HG03571 (cell line): ENCODE measurements at regions not wholly inside any gene's neighbourhood (a gene's known extent, or its start where the extent isn't known, plus 50 kb on each side); places are given as distances from the start of the nearest gene placed in this dataset.
"Not testable (repeated sequence)": the region's sequence is repeated elsewhere in the genome, so short reads cannot be mapped to it uniquely, and the experiment has no call there.

ENCODE experiments used
- ATAC-seq: cut with Tn5 transposase; IDR thresholded peaks from one replicate; pipeline ENCODE4 v1.9.1; 2021; ENCODE audit not compliant: unreplicated experiment

DNA sequence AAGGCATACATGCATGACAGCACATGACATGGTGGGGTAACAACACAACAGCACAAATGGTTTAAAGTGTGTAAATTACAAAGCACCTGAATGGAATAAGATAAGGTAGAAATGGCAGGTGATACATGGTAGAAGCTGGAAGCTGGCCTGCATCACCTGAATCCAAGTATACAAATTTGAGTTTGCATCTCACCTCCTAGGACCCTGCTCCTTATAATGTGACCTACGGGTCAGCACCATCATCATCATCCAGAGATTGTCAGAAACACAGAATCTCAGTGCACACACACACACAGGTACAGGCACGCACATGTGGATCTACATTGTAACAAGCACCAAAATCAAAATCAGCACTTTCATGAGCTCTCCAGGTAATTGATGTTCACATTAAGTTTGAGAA is 1048.2 kb upstream of the AUTS2 start:
- no peak for ATAC-seq

DNA sequence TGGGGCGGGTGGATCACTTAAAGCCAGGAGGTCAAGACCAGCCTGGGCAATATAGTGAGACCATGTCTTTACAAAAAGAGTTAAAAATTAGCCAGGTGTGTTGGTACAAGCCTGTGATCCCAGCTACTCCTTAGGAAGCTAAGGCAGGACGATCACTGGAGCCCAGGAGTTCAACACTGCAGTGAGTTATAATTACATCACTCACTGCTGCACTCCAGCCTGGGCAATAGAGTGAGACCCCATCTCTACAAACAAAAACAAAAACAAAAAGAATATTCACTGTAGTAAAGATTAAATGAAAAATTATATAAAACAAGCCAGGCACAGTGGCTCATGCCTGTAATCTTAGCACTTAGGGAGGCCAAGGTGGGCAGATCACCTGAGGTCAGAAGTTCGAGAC is 1047.6 kb upstream of the AUTS2 start:
- no peak for ATAC-seq

DNA sequence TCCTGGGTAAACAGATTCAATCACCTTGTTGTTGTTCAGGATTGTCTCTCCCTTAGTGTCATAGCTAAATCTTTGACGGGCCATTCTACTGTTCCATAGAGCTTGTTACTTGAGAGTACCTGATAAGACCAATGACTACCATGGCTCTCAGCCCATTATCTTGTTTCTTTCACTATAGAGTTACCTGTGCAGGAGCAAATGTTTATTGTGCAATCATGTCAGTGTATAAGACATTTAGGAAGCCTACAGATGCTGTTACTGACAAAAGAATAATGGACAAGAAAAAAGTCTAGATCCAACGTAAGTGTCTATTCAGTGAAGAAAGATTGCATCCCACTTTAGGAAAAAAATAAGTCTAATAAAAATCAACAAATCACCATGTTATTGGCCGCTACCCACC is 1041.7 kb upstream of the AUTS2 start:
- no peak for ATAC-seq

DNA sequence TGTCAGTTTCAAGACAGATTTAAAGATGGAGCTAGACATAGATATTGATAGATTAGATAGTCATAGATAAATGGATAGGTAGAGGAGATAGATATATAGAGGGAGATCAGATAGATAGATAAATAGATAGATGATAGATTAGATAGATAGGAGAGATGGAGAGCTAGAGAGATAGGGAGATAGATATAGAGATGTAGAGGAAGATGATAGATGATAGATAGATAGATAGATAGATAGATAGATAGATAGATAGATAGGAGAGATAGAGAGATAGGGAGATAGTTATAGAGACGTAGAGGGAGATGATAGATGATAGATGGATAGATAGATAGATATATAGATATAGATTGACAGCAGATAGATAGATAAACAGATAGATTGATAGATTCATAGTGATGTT is 1038.8 kb upstream of the AUTS2 start:
- no peak for ATAC-seq

DNA sequence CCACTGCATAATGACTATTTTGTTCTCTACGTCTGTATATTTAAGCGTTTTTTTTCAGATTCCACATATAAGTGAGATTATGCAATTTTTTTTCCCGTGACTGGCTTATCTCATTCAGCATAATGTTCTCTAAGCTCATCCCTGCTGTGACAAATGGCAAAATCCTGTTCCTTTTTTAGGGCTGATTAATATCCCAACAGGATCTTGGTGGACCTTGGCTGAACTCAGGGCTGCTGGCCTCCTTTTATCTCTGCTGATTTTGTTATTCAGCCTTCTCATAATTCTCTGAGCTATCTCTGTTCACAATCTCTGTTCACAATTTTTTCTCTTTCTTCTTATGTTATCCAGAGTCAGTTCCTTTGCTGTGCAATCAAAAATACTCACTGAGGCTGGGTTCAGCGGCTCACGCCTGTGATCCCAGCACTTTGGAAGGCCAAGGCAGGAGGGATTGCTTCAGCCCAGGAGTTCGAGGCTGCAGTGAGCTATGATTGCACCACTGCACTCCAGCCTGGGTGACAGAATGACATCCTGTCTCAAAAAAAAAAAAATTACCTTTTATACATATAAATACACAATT is 1035.9 kb upstream of the AUTS2 start:
- no peak for ATAC-seq

DNA sequence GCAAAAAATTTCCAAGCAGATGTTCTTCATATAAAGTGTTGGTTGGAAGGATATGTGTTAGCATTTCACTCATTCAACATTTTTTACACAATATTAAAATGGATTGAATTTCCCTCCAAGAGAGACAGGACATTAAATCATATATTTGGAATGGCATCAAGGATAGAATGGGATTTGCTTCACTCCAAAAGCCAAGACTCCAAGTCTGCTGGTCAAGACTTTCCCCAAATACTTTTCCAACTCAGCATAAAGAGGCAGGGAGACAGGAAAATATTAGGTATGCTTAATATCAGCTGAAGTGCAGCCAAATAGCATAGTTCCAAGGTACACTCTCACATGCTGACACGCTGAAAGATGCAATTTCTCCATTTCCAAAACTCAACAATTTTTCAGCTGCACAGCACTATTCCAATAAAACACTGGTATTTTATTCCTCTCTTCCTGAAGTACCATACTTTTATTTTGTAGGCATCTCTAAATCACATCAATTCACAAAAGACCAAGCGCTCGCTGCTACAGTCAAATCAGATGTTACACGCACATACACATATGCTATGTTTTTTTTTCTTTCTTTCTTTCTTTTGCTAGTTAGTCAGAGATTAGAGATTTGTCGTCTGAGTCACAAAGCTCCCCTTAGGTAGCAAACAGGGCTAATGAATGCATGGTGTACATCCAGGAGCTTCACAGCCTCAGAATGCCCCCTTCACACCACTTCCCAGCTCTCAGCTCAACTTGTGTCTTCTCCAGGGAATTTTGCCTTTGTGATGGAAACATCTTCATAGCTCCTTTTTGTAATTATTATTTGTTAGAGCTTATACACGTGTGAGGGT is 1033.8 kb upstream of the AUTS2 start:
- ATAC-seq = no peak

DNA sequence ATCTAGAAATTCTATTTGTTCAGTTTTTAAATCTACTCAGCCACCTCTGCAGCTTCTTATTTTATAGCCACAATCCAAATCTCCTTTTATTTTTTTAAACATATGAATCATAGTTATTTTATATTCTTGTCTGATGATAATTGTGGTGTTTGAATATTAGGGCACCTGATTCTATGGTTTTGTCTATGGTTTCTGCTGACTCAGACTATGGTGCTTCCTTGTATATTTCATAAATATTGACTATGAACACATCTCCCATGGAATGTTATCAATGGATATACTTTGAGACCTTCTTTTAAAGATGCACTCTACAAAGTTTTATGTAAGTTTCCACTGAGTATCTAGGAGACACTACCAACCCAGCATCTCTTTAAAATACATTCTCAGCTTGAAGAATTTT is 1027.0 kb upstream of the AUTS2 start:
- no peak for ATAC-seq

DNA sequence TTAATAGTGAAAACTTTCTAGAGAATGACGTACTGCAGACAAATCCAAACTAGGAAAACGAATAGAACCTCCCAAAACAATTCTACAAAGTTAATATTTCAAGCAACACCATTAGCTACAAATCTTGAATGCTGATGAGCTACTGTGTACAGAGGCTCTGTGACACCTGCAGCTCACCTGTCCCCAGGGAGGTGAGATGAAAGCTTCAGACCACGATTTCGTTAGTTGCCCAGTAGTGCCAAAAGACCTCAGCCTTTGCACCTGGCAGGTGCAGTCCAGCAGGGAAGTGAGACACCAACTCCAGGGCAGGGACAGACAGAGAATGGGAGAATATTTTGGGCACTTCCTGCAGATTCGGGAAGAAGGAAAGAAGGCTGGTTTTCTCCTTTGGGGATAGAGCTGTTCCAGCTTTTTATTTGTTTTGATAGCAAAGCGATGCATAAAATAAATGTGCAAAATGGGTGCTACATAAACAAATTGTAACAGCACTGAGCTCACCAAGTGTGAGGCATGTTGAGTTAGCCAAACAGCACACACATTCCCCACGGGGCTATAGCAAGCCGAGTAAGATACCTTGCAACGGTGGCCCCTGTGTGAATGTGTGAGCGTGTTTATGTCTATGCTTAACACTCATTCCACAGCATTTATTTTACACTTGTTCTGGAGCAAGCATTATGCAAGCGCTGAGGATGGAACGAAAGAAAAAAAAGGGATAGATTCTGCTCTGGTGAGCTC is 1024.8 kb upstream of the AUTS2 start:
- ATAC-seq = no peak

DNA sequence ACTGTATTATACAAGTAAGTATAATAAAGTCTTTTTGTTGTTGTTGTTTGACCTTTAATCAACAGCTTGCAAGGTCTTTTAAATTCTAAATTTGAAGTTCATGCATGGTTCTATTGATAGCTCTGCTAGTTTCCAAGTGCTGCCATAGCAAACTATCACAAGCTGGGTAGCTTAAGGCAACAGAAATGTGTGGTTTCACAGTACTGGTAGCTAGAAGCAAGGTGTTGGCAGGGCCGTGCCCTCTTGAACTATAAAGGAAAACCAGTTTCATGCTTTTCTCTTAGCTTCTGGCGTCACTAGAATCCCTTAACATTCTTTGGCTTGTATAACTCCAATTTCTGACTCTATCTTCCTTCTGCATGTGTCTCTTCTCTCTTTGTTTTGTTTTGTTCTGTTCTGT is 1021.9 kb upstream of the AUTS2 start:
- ATAC-seq = no peak

DNA sequence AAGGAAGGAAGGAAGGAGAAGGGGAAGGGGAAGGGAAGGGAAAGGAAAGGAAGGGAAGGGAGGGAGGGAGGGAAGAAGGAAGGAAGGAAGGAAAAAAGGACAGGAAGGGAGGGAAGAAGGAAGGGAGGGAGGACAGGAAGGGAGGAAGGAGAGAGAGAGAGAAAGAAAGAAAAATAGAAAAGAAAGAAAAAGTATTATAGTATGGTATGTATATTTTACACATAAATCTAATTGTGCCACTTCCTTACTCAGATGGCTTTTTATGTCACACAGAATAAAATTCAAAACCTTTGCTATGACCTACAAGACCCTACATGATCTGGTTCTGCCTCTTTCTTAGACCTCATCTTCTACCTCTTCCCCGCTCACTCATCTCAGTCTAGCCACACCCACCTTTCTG is 1016.9 kb upstream of the AUTS2 start:
- ATAC-seq = no peak

DNA sequence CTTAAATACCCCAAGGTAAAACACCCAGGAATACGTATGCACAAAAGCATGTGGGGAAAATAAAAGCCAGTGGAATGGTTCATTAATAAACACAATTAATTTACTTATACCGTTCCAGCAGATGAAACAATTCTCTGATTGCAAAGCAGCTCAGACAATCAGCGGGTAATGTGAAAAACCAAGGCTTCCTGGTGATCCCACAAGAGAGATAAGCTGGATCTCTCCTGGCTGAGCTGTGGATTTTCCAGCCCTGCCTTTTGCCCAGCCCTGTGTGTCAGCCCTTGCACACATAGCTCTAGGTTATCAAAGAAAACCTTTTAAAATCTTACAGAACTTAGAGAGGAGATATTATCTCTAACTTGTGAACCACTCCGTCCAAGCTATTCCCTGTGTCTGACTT is 1010.7 kb upstream of the AUTS2 start:
- ATAC-seq = no peak

DNA sequence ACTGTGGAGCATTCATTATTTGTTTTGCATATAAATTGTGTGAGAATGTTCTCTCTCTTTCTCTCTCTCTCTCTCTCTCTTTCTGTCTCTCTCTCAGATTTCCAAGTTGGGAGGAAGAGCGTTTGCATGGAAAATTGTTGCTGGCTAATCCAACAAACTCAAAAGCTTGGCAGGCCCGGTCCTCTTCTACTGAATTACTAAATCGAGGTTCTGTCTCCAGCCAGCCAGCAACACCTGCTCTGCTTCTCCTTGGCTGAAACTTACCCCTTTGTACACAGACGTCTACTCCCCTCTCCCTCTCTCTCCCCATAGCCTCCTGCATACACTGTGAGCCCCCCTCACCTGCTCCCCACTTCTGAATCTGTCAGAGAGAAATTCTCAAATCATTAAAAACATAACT is 996.4 kb upstream of the AUTS2 start:
- ATAC-seq = no peak

DNA sequence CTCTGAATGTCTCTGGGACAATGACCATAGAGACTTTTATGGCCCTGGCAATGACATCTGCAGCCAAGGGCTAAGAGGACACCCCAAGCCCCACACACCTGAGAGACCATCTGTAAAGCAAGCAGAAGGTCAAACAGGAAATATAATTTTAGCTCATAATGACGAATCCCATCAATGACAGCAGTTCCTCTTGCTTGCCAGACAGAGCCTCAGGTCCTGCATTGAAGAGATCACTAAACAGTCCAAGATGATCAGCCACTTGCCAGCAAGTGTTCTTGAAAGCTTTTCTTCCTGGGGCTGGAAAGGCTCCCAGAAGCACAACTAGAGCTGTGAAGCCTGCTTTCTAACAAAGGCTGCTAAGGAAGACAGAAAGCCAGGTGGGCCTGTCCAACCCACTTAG is 993.7 kb upstream of the AUTS2 start:
- no peak for ATAC-seq

DNA sequence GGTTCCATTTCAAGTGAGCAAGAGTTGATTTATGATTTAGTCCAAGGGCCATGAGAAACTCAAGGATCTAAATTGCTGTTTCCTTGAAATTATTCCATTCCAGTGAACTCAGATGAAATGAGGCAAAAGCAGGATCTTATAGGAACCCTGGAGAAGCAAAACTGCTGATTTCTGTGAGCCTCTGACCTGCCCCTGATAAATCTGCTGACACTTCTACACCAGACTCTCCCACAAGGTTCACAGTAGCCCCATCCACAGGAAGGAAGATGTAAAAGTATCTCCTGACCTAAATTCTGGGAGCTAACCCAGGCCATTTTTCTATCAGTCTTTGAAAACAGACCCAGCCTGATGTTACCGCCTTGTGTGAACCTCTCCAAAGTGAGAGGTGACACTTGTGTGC is 987.6 kb upstream of the AUTS2 start:
- no peak for ATAC-seq

DNA sequence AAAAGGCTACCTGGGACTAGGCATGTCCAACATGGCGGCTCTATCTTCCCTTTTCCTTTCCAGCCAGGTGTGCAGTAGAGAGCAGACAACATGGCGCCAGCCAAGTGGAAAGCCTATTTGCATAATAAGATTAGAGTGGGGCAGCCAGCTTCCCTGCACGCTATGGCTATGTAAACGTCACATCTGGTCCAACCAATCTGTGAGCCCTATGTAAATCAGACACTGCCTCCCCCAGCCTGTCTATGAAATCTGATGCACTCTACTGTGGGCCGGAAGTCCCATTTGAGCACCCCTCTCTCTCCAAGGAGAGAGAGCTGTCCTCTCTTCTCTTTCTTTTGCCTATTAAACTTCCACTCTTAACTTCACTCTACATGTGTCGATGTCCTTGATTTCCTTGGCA is 984.9 kb upstream of the AUTS2 start:
- ATAC-seq = no peak

DNA sequence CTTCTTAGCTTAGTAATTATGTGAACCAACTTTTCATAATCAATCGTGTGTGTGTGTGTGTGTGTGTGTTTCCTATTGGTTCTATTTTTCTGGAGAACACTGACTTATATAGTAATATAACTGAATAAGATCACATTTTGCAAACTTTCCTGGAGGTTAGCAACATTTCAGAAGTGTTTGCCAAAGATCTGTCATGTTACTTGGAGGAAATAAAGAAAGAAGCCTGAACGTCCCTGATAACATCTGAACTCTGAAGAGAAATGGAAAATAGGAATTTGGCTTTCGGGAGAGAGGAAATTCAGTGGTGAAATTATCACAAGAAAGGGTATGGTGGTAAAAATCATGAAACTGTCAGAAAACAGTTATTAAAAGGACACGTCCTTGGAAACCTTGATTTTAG is 984.4 kb upstream of the AUTS2 start:
- ATAC-seq = no peak

DNA sequence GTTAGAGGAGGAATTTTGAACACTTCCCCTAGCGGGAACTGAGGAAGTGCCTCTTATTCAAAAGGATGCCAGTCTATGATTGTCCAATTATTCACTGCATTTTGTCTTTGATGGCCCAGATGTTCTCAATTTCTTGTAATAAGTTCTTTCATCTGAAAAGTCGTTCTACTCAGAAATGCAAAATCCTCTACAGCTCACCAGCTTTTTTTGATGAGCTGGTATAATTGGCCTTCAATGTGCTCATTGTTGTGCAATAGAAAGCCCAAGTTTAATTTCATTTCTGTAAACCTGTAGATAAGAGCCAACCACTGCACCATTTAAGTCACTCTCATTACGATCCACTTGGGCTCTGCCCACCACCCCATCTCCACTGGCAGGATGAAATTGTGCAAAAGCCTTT is 978.7 kb upstream of the AUTS2 start:
- ATAC-seq = no peak

DNA sequence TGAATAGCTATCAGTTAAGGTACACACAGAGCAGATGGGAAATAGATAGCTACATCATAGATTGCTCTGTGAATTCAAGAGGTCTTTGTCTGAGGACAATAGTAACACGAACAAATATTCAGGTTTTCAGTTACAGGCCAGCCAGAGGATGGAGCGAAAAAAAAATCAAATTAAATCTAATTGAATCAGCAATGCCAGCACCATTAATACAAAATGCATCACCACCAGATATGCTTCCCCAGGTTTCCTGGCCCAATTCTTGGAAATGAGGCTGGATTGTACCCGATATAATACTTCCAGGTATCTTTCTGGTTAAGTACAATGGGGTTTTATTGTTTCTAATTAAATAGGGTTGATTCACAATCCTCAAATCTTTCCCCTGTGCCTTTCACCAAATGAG is 975.8 kb upstream of the AUTS2 start:
- no peak for ATAC-seq

DNA sequence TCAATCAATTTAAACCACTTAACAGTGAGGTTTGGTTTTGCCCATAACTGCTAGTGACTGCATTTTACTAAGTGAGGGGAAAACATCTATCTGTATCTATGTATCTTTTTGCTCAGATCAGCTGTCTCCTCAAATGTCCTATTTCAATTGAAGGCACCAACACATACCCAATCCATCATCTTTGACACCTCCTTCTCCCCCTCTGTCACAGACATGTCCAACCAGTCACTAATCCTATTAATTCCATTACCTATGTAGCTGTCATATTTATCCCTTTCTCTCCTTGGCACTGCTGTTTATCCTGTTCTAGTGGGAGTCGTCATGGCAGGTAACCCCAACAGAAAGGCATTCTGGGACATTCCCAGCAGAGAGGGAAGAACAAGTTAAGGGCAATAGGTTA is 975.2 kb upstream of the AUTS2 start:
- ATAC-seq = no peak

DNA sequence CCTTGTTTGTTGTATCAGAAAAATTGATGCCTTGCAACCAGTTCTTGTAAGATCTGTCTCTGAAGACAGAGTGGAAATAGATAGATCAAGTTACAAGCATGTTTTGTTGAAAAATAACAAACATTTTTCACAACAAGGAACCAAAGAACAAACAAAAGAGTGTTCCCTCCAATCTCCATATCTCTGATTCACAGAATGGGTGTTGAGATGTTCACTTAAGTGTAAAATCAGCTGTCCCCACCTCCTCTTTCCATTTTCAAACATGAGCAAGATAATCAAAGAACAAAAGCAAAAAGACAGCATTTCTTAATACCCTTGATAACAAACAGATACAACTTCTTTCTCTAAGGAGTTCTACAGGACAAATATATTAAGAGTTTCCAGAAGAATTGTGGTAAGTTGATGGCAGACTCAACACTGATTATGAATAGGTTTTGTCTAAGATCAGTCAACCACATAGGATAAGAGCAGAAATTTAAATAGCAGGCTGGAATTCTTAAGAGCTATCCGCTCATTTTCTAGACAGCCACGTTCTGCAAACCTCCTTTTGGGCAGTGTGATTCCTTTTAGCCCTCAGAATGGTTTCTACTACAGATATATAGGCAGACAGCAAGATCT is 970.9 kb upstream of the AUTS2 start:
- ATAC-seq = no peak

DNA sequence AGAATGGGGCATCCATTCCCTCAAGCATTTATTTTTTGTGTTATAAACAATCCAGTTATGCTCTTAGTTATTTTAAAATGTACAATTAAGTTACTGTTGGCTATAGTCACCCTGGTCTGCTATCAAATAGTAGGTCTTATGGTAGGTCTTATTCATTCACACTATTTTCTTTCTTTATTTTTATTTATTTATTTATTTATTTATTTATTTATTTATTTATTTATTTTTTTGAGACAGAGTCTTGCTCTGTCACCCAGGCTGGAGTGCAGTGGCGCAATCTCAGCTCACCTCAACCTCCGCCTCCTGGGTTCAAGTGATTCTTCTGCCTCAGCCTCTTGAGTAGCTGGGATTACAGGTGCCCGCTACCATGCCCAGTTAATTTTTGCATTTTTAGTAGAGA is 967.4 kb upstream of the AUTS2 start:
- not testable (repeated sequence) for ATAC-seq

DNA sequence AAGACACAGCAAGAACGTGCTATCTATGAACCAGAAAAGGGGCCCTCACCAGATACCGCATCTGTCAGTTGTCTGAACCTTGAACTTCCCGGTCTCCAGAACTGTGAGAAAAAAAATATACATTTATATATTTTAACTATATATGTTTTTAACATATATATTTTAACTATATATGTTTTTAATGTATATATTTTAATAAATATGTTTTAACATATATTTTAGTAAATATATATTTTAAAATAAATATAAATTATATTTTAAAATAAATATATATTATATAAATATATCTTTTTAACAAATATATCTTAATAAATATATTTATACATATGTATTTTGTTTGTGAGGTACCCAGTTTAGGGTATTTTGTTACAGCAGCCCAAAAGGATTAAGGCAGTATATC is 958.2 kb upstream of the AUTS2 start:
- ATAC-seq = no peak
